ENCODE measurements at regions not wholly inside any gene's neighbourhood (a gene's known extent, or its start where the extent isn't known, plus 50 kb on each side); places are given as distances from the start of the nearest gene placed in this dataset.

DNA sequence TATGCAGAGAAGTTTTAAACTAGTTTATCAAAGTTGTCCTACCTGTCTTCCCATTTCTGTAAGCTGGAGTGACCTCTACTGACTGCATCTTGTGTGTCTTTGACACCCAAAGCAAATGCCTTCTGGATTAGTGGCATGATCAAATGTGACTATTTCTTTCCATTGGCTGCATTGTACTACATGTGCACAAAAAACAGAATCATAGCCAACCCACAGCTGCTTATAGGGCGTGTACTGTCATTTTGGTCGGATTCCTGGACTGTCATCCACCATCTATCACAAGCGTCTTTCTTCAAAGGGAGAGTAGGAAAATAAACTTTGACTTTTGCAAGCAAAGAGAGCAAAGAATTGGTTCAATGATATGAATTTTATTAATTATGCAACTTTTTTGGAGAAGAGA is 310.6 kb downstream of the MAP2K6 start:
- no peaks in the 10 kb centered on the region for H3K9me3 ChIP-seq (replicated peaks in 1 of 3)
- no peak for TF ChIP-seq POLR2A (IDR thresholded peaks at IDR 0.05)
- no peaks in the 10 kb centered on the region for H3K27me3 ChIP-seq
- DNase-seq = no peak
- no peak overlapping the region for H3K27ac ChIP-seq
- H3K4me3 ChIP-seq = no peak overlapping the region
- 74 to 86% (median 76%) methylated on average over 3 of the region's 3 CpGs for WGBS, 4 donors
- H3K4me1 ChIP-seq (replicated peaks in 1 of 2) = no peaks in the 10 kb centered on the region
- H3K36me3 ChIP-seq (replicated peaks in 1 of 2) = no peaks in the 10 kb centered on the region
- intact Hi-C loops (cut with DNase I) = no loop called here

DNA sequence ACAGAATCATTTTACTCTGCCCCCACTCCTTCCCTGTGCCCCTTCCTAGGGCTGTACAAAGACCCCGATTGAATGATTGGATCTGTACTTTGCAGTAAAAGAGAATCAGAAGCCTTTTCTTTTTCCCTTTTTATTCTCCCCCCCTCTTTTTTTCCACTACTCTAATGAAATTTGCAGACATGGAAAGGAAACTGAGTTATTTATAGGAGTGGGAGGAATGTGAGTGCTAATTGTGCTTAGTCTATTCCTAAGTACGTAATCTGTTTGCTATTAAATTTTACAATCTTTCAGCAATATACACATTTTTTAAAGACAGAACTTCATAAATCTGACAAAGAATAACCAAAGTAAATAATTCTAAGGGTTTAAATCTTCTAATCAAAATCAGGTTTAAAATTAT is 314.3 kb downstream of the MAP2K6 start:
- TF ChIP-seq, protein P1, sequence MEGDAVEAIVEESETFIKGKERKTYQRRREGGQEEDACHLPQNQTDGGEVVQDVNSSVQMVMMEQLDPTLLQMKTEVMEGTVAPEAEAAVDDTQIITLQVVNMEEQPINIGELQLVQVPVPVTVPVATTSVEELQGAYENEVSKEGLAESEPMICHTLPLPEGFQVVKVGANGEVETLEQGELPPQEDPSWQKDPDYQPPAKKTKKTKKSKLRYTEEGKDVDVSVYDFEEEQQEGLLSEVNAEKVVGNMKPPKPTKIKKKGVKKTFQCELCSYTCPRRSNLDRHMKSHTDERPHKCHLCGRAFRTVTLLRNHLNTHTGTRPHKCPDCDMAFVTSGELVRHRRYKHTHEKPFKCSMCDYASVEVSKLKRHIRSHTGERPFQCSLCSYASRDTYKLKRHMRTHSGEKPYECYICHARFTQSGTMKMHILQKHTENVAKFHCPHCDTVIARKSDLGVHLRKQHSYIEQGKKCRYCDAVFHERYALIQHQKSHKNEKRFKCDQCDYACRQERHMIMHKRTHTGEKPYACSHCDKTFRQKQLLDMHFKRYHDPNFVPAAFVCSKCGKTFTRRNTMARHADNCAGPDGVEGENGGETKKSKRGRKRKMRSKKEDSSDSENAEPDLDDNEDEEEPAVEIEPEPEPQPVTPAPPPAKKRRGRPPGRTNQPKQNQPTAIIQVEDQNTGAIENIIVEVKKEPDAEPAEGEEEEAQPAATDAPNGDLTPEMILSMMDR (IDR thresholded peaks at IDR 0.05) = no peak
- Histone ChIP-seq H3K4me1 (replicated peaks in 1 of 2) (no peaks in the 10 kb centered on the region), H3K27me3 (no peaks in the 10 kb centered on the region), H3K9me3 (replicated peaks in 1 of 3) (no peaks in the 10 kb centered on the region), H3K4me3 (no peak overlapping the region), H3K36me3 (replicated peaks in 1 of 2) (no peaks in the 10 kb centered on the region), H3K27ac (no peak overlapping the region)
- no peak for DNase-seq
- intact Hi-C loops (cut with DNase I) = no loop called here
- WGBS, 4 donors = 85 to 94% (median 88%) methylated on average over 2 of the region's 2 CpGs

DNA sequence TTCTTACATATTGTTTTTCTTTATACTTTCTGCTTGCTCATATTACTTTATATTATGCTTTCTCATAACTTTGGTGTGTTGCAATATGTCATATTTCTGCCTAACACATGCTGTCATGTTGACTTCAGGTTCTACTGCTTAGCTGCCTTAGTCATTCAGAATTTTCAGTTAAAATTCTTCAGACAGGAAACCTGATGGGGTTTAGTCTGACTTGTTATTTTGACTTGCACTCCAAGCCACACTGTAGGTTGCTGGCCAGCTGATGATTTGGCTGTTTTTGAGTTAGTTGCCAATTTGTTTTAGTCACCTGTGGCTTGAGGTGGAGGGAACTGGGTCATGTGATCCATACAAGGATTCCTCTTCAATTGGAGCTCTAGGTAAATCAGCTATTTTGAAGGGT is 315.4 kb downstream of the MAP2K6 start:
- TF ChIP-seq, protein P1 (IDR thresholded peaks at IDR 0.05) = no peak
- no peak for TF ChIP-seq POLR2A (IDR thresholded peaks at IDR 0.05)
- Histone ChIP-seq H3K9me3 (replicated peaks in 1 of 3) (no peaks in the 10 kb centered on the region), H3K36me3 (replicated peaks in 1 of 2) (no peaks in the 10 kb centered on the region), H3K4me1 (replicated peaks in 1 of 2) (no peaks in the 10 kb centered on the region), H3K4me3 (no peak overlapping the region), H3K27me3 (no peaks in the 10 kb centered on the region), H3K27ac (no peak overlapping the region)
- intact Hi-C loops (cut with DNase I) = no loop called here
- DNase-seq = no peak

DNA sequence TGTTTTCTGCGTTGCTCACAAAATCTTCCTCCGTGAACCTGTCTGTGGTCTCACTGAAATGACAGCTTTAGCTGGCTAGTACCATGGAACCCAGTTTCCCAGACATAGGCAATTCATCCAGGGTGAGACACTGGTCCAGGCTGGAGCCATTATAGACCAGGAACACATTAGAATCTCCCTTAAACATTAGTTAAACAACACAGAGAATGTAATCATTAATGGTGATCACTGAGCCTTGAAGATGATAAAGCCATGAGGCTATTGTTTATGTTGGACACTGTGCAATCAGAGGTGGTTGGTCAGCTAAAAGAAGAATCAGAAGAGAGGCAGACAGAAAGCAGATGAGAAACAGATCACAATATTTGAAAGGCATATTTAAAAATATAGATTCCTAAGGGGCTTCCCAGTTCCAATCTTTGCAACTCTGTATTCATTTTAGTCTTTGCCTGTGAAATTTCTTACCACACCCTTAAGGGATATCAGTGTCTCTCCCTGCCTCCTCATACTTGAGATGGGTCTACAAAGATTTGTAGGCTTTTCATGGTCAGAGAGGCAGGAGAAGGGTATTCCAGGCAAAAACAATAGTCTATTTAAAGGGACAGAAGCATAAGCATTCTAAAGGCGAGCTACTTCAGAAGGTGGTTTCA is 317.9 kb downstream of the MAP2K6 start:
- TF ChIP-seq, protein P1 (IDR thresholded peaks at IDR 0.05) = no peak
- no peak for TF ChIP-seq POLR2A (IDR thresholded peaks at IDR 0.05)
- 82 to 95% (median 89%) methylated on average over 3 of the region's 3 CpGs for WGBS, 4 donors
- intact Hi-C loops (cut with DNase I) = no loop called here
- H3K4me1 ChIP-seq (replicated peaks in 1 of 2) = no peaks in the 10 kb centered on the region
- no peak overlapping the region for H3K4me3 ChIP-seq
- no peak for DNase-seq
- H3K27ac ChIP-seq = no peak overlapping the region
- H3K27me3 ChIP-seq = no peaks in the 10 kb centered on the region
- no peaks in the 10 kb centered on the region for H3K9me3 ChIP-seq (replicated peaks in 1 of 3)
- no peaks in the 10 kb centered on the region for H3K36me3 ChIP-seq (replicated peaks in 1 of 2)

All from adrenal gland (tissue), 9 donors.